Body of pancreas (tissue), 4 donors: ENCODE measurements at regions not wholly inside any gene's neighbourhood (a gene's known extent, or its start where the extent isn't known, plus 50 kb on each side); places are given as distances from the start of the nearest gene placed in this dataset.

Experiments used
- ATAC-seq: fragments of 150-250 bp; one replicate; pipeline ENCODE4 v1.9.1; 2016
- DNase-seq, 4 donors: peaks; one replicate each; pipeline ENCODE4 v3.0.0-alpha.2; 2019
- H3K27ac ChIP-seq, 4 donors: fragments of 200-600 bp; sonication (generic); 1 replicate in 3 of 4; 2 replicates in 1 of 4; pipeline versions ENCODE4 v1.5.1 to v1.6.1; 2016 to 2019; ENCODE audit warnings: mild to moderate bottlenecking in 1 of 4, mixed read lengths in 1 of 4, moderate library complexity in 1 of 4
- H3K27me3 ChIP-seq, 2 donors: fragments of 200-600 bp; sonication (generic); one replicate each; pipeline ENCODE4 v1.6.0; 2016; ENCODE audit warnings: mild to moderate bottlenecking in 1 of 2
- H3K36me3 ChIP-seq, 2 donors: fragments of 200-600 bp; sonication (generic); replicated peaks in 1 of 2; 2 replicates each; pipeline ENCODE4 v1.5.1; 2016; ENCODE audit warnings: low read depth in 2 of 2; ENCODE audit not compliant: insufficient read depth in 1 of 2
- H3K4me1 ChIP-seq: fragments of 200-600 bp; sonication (generic); one replicate; pipeline ENCODE4 v1.6.0; 2016
- H3K4me3 ChIP-seq, 2 donors: fragments of 200-600 bp; sonication (generic); 1 replicate in 1 of 2; 2 replicates in 1 of 2; pipeline ENCODE4 v1.5.1; 2016 to 2019
- H3K9me3 ChIP-seq, 3 donors: fragments of 200-600 bp; sonication (generic); 1 replicate in 2 of 3; 2 replicates in 1 of 3; pipeline ENCODE4 v1.5.1; 2016
- POLR2A ChIP-seq, 3 donors: fragments of 450-650 bp; IDR thresholded peaks; one replicate each; pipeline ENCODE4 v1.6.1; 2016; ENCODE audit warnings: antibody characterized with exemption in 3 of 3, mild to moderate bottlenecking in 2 of 3
- WGBS, 2 donors: methylation state at CpG; one replicate each; pipeline ENCODE4 v1.1.5; 2017; 5-methylcytosine and 5-hydroxymethylcytosine counted together
- intact Hi-C: fragments of 100-400 bp; cut with DNase I; formaldehyde crosslinking; loops from one replicate; pipeline ENCODE4 v1.15.1; 2023
- TF ChIP-seq, protein P1 (sequence below), 7 experiments: fragments of 450-650 bp in 4 of 7; fragments of 200-600 bp in 3 of 7; sonication (generic) in 3 of 7; IDR thresholded peaks; one replicate each; pipeline ENCODE4 v1.5.1; 2016 to 2019; ENCODE audit warnings: antibody characterized with exemption in 7 of 7

DNA sequence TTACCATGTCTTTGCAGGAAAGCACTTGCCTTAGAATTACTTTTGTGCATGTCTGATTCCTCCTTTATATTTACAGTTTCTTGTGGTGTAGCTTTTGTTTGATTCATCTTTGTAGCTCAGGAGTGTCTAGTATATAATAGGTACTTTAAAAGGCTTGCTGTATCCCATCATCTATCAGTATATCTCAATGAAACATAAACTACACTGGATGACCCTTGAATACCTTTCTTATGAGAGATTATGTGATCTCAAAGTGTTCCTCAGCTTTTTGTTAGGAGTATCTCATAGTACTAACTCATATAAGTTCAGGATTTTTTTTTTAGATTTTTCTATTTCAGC lies 234.8 kb downstream of the PYDC2 start:
- Histone ChIP-seq H3K27ac (no peak overlapping the region), H3K36me3 (no peaks in the 10 kb centered on the region), H3K27me3 (no peaks in the 10 kb centered on the region), H3K4me1 (no peaks in the 10 kb centered on the region), H3K4me3 (no peak overlapping the region), H3K9me3 (no peaks in the 10 kb centered on the region)
- DNase-seq = no peak
- no peak for ATAC-seq
- TF ChIP-seq, protein P1, sequence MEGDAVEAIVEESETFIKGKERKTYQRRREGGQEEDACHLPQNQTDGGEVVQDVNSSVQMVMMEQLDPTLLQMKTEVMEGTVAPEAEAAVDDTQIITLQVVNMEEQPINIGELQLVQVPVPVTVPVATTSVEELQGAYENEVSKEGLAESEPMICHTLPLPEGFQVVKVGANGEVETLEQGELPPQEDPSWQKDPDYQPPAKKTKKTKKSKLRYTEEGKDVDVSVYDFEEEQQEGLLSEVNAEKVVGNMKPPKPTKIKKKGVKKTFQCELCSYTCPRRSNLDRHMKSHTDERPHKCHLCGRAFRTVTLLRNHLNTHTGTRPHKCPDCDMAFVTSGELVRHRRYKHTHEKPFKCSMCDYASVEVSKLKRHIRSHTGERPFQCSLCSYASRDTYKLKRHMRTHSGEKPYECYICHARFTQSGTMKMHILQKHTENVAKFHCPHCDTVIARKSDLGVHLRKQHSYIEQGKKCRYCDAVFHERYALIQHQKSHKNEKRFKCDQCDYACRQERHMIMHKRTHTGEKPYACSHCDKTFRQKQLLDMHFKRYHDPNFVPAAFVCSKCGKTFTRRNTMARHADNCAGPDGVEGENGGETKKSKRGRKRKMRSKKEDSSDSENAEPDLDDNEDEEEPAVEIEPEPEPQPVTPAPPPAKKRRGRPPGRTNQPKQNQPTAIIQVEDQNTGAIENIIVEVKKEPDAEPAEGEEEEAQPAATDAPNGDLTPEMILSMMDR (IDR thresholded peaks at IDR 0.05) = no peak
- TF ChIP-seq POLR2A (IDR thresholded peaks at IDR 0.05) = no peak
- intact Hi-C loops = no loop called here

DNA sequence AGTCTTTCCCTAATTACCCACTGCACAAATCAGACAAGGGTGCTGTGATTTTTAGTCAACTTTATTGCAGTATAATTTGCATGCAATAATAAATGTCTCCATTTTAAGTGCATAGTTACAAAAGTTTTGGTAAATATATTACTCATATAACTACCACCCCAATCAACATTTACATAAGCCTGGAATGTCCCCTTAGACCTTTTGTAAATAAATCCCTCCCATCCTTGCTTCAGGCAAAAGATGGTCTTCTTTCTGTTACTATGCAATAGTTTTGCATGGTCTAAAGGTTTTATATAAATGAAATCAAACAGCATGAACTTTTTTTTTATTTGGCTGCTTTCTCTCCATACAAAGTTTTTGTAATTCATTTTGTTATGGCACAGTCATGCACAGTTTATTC lies 235.4 kb downstream of the PYDC2 start:
- DNase-seq = no peak
- ATAC-seq = no peak
- Histone ChIP-seq H3K4me3 (no peak overlapping the region), H3K36me3 (no peaks in the 10 kb centered on the region), H3K27ac (no peak overlapping the region), H3K9me3 (no peaks in the 10 kb centered on the region), H3K27me3 (no peaks in the 10 kb centered on the region), H3K4me1 (no peaks in the 10 kb centered on the region)
- intact Hi-C loops = no loop called here
- TF ChIP-seq, protein P1 (IDR thresholded peaks at IDR 0.05) = no peak
- TF ChIP-seq POLR2A (IDR thresholded peaks at IDR 0.05) = no peak

DNA sequence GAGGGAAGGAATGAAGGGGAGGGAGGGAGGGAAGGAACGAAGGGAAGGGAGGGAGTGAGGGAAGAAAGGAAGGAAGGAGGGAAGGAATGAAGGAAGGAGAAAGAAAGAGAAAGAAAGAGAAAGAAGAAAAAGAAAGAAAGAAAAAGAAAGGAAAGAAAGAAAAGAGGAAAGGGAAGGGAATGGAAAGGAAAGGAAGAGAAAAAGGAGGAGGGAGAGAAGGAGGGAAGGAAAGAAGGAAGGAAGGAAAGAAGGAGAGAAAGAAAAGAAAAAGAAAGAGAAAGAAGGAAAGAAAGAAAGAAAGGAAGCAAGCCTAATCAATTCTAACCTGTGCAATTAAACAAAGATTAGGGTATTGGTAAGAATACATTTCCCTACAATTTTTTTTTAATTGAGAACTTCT lies 238.6 kb downstream of the PYDC2 start:
- H3K9me3 ChIP-seq = no peaks in the 10 kb centered on the region
- DNase-seq (no peak), ATAC-seq (no peak)
- H3K4me3 ChIP-seq = no peak overlapping the region
- 33 to 71% methylated on average over 1 of the region's 1 CpG for WGBS, 2 donors
- TF ChIP-seq, protein P1 (IDR thresholded peaks at IDR 0.05) = no peak
- no peak for TF ChIP-seq POLR2A (IDR thresholded peaks at IDR 0.05)
- no peaks in the 10 kb centered on the region for H3K36me3 ChIP-seq
- H3K27me3 ChIP-seq = no peaks in the 10 kb centered on the region
- H3K4me1 ChIP-seq = no peaks in the 10 kb centered on the region
- intact Hi-C loops = no loop called here
- no peak overlapping the region for H3K27ac ChIP-seq

DNA sequence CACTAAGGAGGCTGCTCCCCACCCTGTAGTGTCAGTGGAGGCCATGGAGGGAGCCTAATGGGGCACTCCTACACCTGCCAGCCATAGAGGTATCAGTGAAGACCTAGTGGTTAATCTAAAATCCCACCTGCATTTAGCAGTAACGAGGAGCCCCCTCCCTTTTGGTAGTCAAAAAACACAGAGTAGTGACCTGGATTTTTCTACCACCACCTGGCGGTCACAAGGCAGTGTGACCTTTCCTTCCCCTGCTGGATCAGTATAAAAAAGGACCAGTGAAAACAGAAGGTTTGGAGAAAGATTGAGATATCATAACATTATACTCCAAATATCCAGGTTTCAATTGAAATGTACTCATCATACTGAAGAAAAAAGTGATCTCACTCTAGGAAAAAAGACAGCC lies 241.2 kb downstream of the PYDC2 start:
- Histone ChIP-seq H3K4me3 (no peak overlapping the region), H3K27me3 (no peaks in the 10 kb centered on the region), H3K27ac (no peak overlapping the region), H3K9me3 (no peaks in the 10 kb centered on the region), H3K36me3 (no peaks in the 10 kb centered on the region), H3K4me1 (no peaks in the 10 kb centered on the region)
- ATAC-seq (no peak), DNase-seq (no peak)
- WGBS, 2 donors = 61 to 75% methylated on average over 2 of the region's 2 CpGs
- intact Hi-C loops = no loop called here
- no peak for TF ChIP-seq POLR2A (IDR thresholded peaks at IDR 0.05)
- TF ChIP-seq, protein P1 (IDR thresholded peaks at IDR 0.05) = no peak

DNA sequence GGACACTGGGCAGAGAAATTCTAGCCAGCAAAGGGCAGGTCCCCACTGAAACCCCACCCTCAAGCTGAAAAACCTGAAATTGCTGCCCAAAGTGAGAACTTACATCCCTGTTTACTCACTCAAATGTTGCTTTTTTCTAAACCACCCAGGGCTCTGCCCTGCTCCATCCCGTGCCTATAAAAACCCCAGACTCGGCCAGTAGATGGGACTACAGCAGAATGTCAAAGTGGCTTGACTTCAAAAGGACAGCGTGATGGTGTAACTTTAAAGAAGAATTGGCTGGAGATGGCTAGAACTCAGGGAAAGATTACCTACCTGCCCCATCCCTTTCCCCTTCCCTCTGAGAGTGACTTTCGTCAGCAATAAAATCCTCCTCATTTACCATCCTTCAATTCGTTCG lies 246.9 kb downstream of the PYDC2 start:
- WGBS, 2 donors = 67 to 68% methylated on average over 6 of the region's 6 CpGs
- no peak for ATAC-seq
- no peaks in the 10 kb centered on the region for H3K27me3 ChIP-seq

More for the DNA sequence above, 246.9 kb downstream of the PYDC2 start:
- no peaks in the 10 kb centered on the region for H3K9me3 ChIP-seq
- no peak overlapping the region for H3K27ac ChIP-seq
- no peaks in the 10 kb centered on the region for H3K4me1 ChIP-seq
- no peak overlapping the region for H3K4me3 ChIP-seq
- TF ChIP-seq POLR2A (IDR thresholded peaks at IDR 0.05) = no peak
- TF ChIP-seq, protein P1 (IDR thresholded peaks at IDR 0.05) = no peak
- no peaks in the 10 kb centered on the region for H3K36me3 ChIP-seq
- no peak for DNase-seq
- intact Hi-C loops = no loop called here
